H1 (cell line): ENCODE measurements at regions not wholly inside any gene's neighbourhood (a gene's known extent, or its start where the extent isn't known, plus 50 kb on each side); places are given as distances from the start of the nearest gene placed in this dataset.

Experiments
- CTCF ChIA-PET: fragments of 300-600 bp; sonication (Branson Sonifier 250); formaldehyde crosslinking; loops from one replicate; lab custom pipeline; 2021; ENCODE audit not compliant: partially characterized antibody; lab: Charles Lee
- POLR2A ChIA-PET: fragments of 300-600 bp; sonication (Branson Sonifier 250); formaldehyde crosslinking; loops from one replicate; lab custom pipeline; 2021; ENCODE audit warnings: inconsistent platforms; ENCODE audit not compliant: partially characterized antibody; lab: Charles Lee
- DNase-seq, 2 experiments: peaks; one replicate each; pipeline versions ENCODE4 v3.0.0 to v3.0.0-alpha.2; 2010 to 2022; ENCODE audit warnings: low spot score in 2 of 2, low read depth in 1 of 2, mixed read lengths in 1 of 2
- FAIRE-seq: peaks from 2 replicates; lab custom pipeline; 2011; peaks lifted over from hg19 to GRCh38; lab: Jason Lieb, UNC
- H2AFZ ChIP-seq: 2 replicates; pipeline ENCODE4 v1.8.1; 2012; ENCODE audit warnings: low read length, inconsistent platforms
- H2AK5ac ChIP-seq: 2 replicates; pipeline ENCODE4 v1.6.1; 2013; ENCODE audit warnings: low read depth, low read length
- H2BK120ac ChIP-seq: replicated peaks from 2 replicates; pipeline ENCODE3; 2013; ENCODE audit warnings: low read depth, low read length, inconsistent platforms
- H2BK12ac ChIP-seq: 2 replicates; pipeline ENCODE4 v1.6.1; 2013; ENCODE audit warnings: low read depth, low read length
- H2BK15ac ChIP-seq: 2 replicates; pipeline ENCODE4 v1.6.1; 2013; ENCODE audit warnings: low read length
- H2BK20ac ChIP-seq: 2 replicates; pipeline ENCODE4 v1.6.1; 2013; ENCODE audit warnings: low read length
- H2BK5ac ChIP-seq: 2 replicates; pipeline ENCODE4 v1.6.1; 2013; ENCODE audit warnings: low read depth, low read length
- H3K14ac ChIP-seq: 2 replicates; pipeline ENCODE4 v1.6.1; 2013; ENCODE audit warnings: inconsistent platforms; ENCODE audit not compliant: insufficient read length
- H3K18ac ChIP-seq: 2 replicates; pipeline ENCODE4 v1.6.1; 2013; ENCODE audit warnings: low read length; ENCODE audit errors: extremely low read depth
- H3K23ac ChIP-seq: 2 replicates; pipeline ENCODE4 v1.6.1; 2013; ENCODE audit warnings: inconsistent platforms; ENCODE audit not compliant: insufficient read length
- H3K23me2 ChIP-seq: 2 replicates; pipeline ENCODE4 v1.6.1; 2013; ENCODE audit warnings: low read depth, low read length
- H3K27ac ChIP-seq: 2 replicates; pipeline ENCODE4 v1.6.1; 2011; ENCODE audit warnings: low read depth, low read length, inconsistent platforms
- H3K27me3 ChIP-seq, 4 experiments: replicated peaks in 1 of 4; 1 replicate in 1 of 4; 2 replicates in 3 of 4; pipeline versions ENCODE4 v1.6.1 to v1.8.1; 2011 to 2013; ENCODE audit warnings: low read length in 3 of 4, mild to moderate bottlenecking in 3 of 4, inconsistent platforms in 2 of 4, mixed read lengths in 2 of 4, moderate library complexity in 1 of 4; ENCODE audit not compliant: control insufficient read depth in 3 of 4, insufficient read depth in 3 of 4; ENCODE audit errors: extremely low read depth in 1 of 4
- H3K36me3 ChIP-seq, 4 experiments: 2 replicates each; pipeline versions ENCODE4 v1.6.1 to v1.8.1; 2011 to 2013; ENCODE audit warnings: mild to moderate bottlenecking in 4 of 4, low read length in 3 of 4, moderate library complexity in 2 of 4, control low read depth in 1 of 4, inconsistent platforms in 1 of 4; ENCODE audit not compliant: insufficient read depth in 4 of 4, control insufficient read depth in 2 of 4
- H3K4ac ChIP-seq: replicated peaks from 2 replicates; pipeline ENCODE3; 2013; ENCODE audit warnings: low read length, low read depth, mixed read lengths, inconsistent platforms; ENCODE audit not compliant: insufficient read length
- H3K4me1 ChIP-seq, 4 experiments: replicated peaks in 1 of 4; 1 replicate in 1 of 4; 2 replicates in 3 of 4; pipeline versions ENCODE4 v1.6.1 to v1.8.1; 2011 to 2013; ENCODE audit warnings: low read length in 3 of 4, inconsistent platforms in 2 of 4, mixed read lengths in 1 of 4; ENCODE audit not compliant: insufficient read depth in 4 of 4, control insufficient read depth in 3 of 4
- H3K4me2 ChIP-seq, 2 experiments: 2 replicates each; pipeline versions ENCODE4 v1.6.1 to v1.8.1; 2011 to 2013; ENCODE audit warnings: low read depth in 2 of 2, low read length in 2 of 2, control low read depth in 1 of 2, inconsistent platforms in 1 of 2, mild to moderate bottlenecking in 1 of 2; ENCODE audit not compliant: insufficient read depth in 1 of 2
- H3K4me3 ChIP-seq, 4 experiments: fragments of 200-600, 300-600 bp in 1 of 4; sonication (generic), shearing (Covaris generic), sonication (Bioruptor Twin) in 1 of 4; 2 replicates each; pipeline versions ENCODE4 v1.5.1 to v1.8.1; 2011 to 2016; ENCODE audit warnings: low read length in 4 of 4, low read depth in 3 of 4, control low read depth in 2 of 4, inconsistent platforms in 2 of 4, mild to moderate bottlenecking in 2 of 4, mixed read lengths in 1 of 4, moderate library complexity in 1 of 4; ENCODE audit not compliant: insufficient read depth in 2 of 4; ENCODE audit errors: extremely low read depth in 1 of 4
- H3K56ac ChIP-seq: replicated peaks from 2 replicates; pipeline ENCODE3; 2013; ENCODE audit warnings: low read depth, mild to moderate bottlenecking, mixed read lengths, low read length, inconsistent platforms; ENCODE audit not compliant: insufficient read length
- H3K79me1 ChIP-seq: 2 replicates; pipeline ENCODE4 v1.6.1; 2013; ENCODE audit warnings: low read depth, low read length, control low read depth
- H3K79me2 ChIP-seq, 2 experiments: 2 replicates each; pipeline versions ENCODE4 v1.6.1 to v1.8.1; 2012 to 2013; ENCODE audit warnings: low read length in 2 of 2, mild to moderate bottlenecking in 2 of 2, inconsistent platforms in 1 of 2; ENCODE audit not compliant: insufficient read depth in 2 of 2, control insufficient read depth in 1 of 2
- H3K9ac ChIP-seq, 4 experiments: replicated peaks in 1 of 4; 1 replicate in 1 of 4; 2 replicates in 3 of 4; pipeline versions ENCODE4 v1.6.1 to v1.8.1; 2011 to 2013; ENCODE audit warnings: low read depth in 3 of 4, low read length in 3 of 4, control low read depth in 2 of 4, mild to moderate bottlenecking in 2 of 4, moderate library complexity in 2 of 4, inconsistent platforms in 1 of 4; ENCODE audit errors: extremely low read depth in 1 of 4
- H3K9me3 ChIP-seq, 2 experiments: 2 replicates each; pipeline versions ENCODE4 v1.6.1 to v1.8.1; 2012 to 2013; ENCODE audit warnings: mild to moderate bottlenecking in 2 of 2, moderate library complexity in 2 of 2, control low read depth in 1 of 2, inconsistent platforms in 1 of 2, low read depth in 1 of 2, low read length in 1 of 2, mixed read lengths in 1 of 2; ENCODE audit not compliant: insufficient read depth in 2 of 2
- H4K20me1 ChIP-seq, 2 experiments: replicated peaks in 1 of 2; 2 replicates each; pipeline versions ENCODE3 to v1.8.1; 2011 to 2013; ENCODE audit warnings: inconsistent platforms in 2 of 2, low read length in 2 of 2, mild to moderate bottlenecking in 1 of 2; ENCODE audit not compliant: insufficient read depth in 2 of 2, control insufficient read depth in 1 of 2
- H4K5ac ChIP-seq: 2 replicates; pipeline ENCODE4 v1.6.1; 2013; ENCODE audit warnings: low read length, low read depth, mixed read lengths, inconsistent platforms; ENCODE audit not compliant: insufficient read length
- H4K8ac ChIP-seq: 2 replicates; pipeline ENCODE4 v1.8.0; 2013; ENCODE audit warnings: mild to moderate bottlenecking, moderate library complexity, low read length, inconsistent platforms; ENCODE audit not compliant: insufficient read depth; ENCODE audit errors: extremely low read depth
- H4K91ac ChIP-seq: replicated peaks from 2 replicates; pipeline ENCODE3; 2013; ENCODE audit warnings: low read length, mixed read lengths, inconsistent platforms; ENCODE audit not compliant: insufficient read length
- SUZ12 ChIP-seq: fragments of 200-600 bp; sonication (generic); IDR thresholded peaks from 2 replicates; pipeline ENCODE4 v1.6.1; 2012; ENCODE audit warnings: mild to moderate bottlenecking, inconsistent platforms, low read length, moderate library complexity, mixed read lengths
- TEAD4 ChIP-seq: IDR thresholded peaks from 2 replicates; pipeline ENCODE4 v1.6.1; 2012; ENCODE audit warnings: low read depth, low read length, inconsistent platforms, mixed read lengths
- YY1 ChIP-seq: IDR thresholded peaks from 2 replicates; pipeline ENCODE4 v1.6.1; 2011; ENCODE audit warnings: low read depth, mild to moderate bottlenecking, low read length
- WGBS, 2 experiments: shearing (Covaris generic) in 1 of 2; methylation state at CpG; one replicate each; pipeline versions ENCODE4 v1.1.6 to v1.1.7; 2013 to 2015; ENCODE audit warnings: low lambda C conversion rate in 2 of 2, mixed read lengths in 2 of 2, inconsistent platforms in 1 of 2, low coverage in 1 of 2, missing lambda C conversion rate in 1 of 2; ENCODE audit not compliant: insufficient replicate concordance in 2 of 2, insufficient coverage in 1 of 2, insufficient read length in 1 of 2; ENCODE audit errors: extremely low coverage in 1 of 2, missing lambda C conversion rate in 1 of 2; 5-methylcytosine and 5-hydroxymethylcytosine counted together

- Histone ChIP-seq H4K5ac (no peak overlapping the region), H2AFZ (no peak overlapping the region), H3K79me2 (no peaks in the 10 kb centered on the region), H3K23ac (no peak overlapping the region), H3K36me3 (no peaks in the 10 kb centered on the region), H2BK20ac (no peak overlapping the region), H3K23me2 (no peaks in the 10 kb centered on the region), H2BK15ac (no peak overlapping the region), H3K14ac (no peak overlapping the region), H4K20me1 (no peaks in the 10 kb centered on the region), H3K4me1 (no peaks in the 10 kb centered on the region), H3K4ac (no peak overlapping the region), H3K4me3 (no peak overlapping the region), H3K79me1 (no peaks in the 10 kb centered on the region), H2BK5ac (no peak overlapping the region), H3K18ac (no peak overlapping the region), H3K4me2 (no peak overlapping the region), H3K56ac (no peak overlapping the region), H3K9ac (no peak overlapping the region), H4K8ac (no peak overlapping the region), H4K91ac (no peak overlapping the region), H2BK120ac (no peak overlapping the region), H3K27ac (no peak overlapping the region), H3K27me3 (no peaks in the 10 kb centered on the region), H2AK5ac (no peak overlapping the region), H3K9me3 (0 out of 4 replicates have a peak, but pooled peaks cover 3 to 5% of the 10 kb centered on the region in 2 experiments), H2BK12ac (no peak overlapping the region)
- CTCF ChIA-PET = no interaction called here
- WGBS, 2 experiments = 94% methylated on average over 1 of the region's 1 CpG; no CpG with 5 or more reads in 1 of the 2 experiments
- FAIRE-seq (no peak), DNase-seq (no peak)
- POLR2A ChIA-PET = no interaction called here
- no peak for TF ChIP-seq SUZ12
- TF ChIP-seq YY1 = no peak
- no peak for TF ChIP-seq TEAD4
Measured at GRCh38 chr7:54824655-54825054, 65.6 kb upstream of the SEC61G start.
